ENCODE measurements at regions not wholly inside any gene's neighbourhood (a gene's known extent, or its start where the extent isn't known, plus 50 kb on each side); places are given as distances from the start of the nearest gene placed in this dataset.
A peak's percentile ranks its signal among the peaks of the same experiment; 100 is the strongest.

DNA sequence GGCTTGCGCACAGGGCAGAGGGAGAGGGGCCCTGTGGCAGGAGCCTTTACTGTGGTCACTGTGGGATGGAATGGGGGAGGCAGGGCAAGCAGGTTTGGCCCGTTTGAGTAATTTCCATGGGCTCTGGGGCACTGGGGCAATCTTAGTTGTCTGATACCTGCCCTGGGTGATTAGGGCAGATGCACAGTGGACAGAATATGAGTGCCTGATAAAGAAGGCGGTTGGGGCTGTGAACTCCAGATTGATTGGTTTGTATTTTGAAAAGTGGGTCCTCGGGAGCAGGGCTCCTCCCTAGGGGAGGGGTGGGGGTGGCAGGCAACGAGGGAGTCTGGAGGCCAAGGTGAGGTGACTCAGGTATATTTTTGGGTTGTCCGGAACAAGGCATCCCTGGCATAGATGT is 247.5 kb downstream of the NSG2 start:
- DNase-seq, result no peak

- no peak for DNase-seq
These were observed 248.0 kb downstream of the NSG2 start for GRCh38 chr5:174293481-174293880.

DNA sequence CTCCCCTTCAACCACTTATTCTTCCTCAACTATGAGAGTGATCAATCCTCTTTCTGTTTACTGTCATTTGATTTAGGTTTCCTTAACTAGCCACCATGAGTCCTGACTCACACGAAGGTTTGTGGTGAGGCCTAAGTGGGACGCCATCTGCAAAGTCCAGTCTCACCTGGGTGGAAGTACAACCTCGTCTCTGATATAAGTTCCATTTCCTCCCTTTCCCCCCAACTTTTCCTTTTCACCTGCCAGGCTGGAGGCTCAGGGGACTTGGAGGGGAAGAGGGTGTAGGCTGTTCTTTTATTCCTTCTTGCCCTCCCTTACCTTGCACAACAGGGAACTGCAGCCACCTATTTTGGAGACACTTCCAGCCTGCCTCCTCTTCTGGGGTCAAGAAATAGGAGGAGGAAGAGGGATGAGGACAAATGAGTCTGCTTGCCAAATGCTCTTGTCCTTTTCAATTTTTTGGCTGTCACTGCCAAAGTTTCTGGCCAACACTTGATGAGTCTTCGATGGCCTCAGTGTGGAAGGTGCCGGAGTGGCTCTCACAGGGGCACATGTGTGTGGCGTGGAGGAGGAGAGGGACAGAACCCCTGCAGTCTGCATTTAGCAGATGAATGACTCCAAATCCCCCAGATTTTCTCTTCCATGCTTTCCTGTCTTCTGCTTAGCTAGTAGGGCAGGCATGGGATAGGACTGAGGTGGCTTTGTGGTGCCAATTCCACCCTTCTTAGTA is 249.6 kb downstream of the NSG2 start:
- DNase-seq, result no peak

DNA sequence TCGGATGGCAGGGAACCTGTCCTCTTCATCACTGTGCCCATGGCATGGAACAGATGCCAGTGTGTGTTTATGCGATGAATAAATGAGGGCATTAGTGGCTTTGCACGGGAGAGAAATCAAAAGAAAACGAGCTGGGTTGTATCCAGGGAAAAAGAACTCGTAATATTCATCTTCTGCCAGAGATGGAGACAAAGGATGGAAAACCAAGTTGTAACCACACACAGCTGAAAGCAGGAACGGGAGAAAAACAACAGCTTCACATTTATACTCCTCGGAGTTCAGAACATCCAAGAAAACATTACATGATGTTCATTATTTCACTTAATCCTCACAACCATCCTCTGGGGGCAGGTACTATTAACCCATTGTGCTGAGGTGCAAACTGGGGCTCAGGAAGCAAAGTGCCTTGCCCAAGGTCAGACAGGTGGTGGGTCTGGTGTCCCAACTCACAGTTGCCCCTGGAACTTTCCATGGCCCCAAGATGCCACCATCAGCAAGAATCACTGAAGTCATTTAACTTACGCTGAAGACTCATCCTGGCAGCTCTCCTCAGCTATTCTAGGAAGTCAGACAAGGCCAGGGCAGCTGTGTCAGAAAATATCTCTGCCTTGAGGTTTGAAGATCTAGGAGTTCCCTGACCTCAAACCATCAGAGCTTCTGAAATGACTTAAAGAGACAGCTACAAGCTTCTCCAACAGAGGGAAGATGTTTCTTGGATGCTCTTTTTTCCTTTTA is 250.4 kb downstream of the NSG2 start:
- DNase-seq, result no peak

GRCh38 chr5:174300118-174300940 is 254.8 kb downstream of the NSG2 start:
- no peak for DNase-seq

- DNase-seq, result no peak
These were observed 255.6 kb downstream of the NSG2 start for GRCh38 chr5:174300941-174301761.

DNA sequence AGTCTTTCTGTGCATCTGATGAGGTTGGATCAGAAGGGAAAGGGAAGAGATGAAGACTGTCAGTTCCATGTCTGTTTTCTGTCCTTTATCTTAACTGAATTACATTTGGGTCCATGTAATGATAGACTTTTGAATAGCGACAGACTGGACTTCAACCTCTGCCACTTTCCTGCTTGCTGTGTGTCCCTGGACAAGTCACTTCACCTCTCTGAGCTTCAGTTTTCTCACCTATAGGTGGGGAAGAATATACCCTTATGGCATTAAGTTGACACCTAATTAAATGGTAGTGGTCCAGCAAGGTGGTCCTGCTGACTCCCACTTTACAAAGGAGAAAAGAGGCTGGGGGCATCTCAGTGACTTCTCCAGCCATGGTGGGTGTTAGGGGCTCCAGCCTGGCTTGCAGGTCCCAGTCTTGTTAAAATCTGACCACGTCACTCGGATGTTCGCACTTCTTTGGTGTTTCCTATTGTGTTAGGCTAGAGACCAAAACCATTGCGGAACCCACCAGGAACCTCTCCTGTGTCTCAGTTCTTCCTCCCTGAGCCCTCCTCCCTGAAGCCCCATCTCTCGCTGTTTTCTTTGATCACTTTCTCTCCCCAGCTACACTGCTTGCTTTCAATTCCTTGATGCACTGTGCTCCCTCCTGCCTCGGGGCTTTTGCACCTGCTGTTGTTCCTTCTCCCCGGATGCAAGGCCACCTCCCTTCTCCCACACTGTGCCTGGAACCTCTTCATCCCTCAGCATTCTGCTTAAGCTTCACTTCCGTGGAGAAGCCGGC is 256.5 kb downstream of the NSG2 start:
- DNase-seq, result no peak

DNA sequence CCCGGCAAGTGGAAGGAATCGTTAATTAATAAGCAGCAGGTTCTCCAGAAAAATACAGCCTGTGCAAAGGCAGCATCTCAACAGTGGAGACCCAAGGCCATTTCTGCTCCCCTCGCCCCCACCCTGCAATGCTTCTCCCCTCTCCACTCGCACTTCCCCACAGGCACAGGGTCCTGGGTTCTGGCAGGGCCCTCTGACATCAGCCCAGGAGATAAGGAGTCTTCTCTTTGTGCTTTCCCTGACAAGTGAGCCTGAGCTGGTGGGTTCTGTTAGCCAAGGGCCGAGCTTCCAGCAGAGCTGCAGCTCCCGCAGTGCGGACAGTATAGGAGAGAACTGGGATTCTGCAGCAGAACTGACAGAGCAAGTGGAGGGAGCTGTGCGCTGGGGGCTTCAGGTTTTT is 257.5 kb downstream of the NSG2 start:
- no peak for DNase-seq

GRCh38 chr5:174303437-174304045 is 258.0 kb downstream of the NSG2 start:
- DNase-seq, result no peak

DNA sequence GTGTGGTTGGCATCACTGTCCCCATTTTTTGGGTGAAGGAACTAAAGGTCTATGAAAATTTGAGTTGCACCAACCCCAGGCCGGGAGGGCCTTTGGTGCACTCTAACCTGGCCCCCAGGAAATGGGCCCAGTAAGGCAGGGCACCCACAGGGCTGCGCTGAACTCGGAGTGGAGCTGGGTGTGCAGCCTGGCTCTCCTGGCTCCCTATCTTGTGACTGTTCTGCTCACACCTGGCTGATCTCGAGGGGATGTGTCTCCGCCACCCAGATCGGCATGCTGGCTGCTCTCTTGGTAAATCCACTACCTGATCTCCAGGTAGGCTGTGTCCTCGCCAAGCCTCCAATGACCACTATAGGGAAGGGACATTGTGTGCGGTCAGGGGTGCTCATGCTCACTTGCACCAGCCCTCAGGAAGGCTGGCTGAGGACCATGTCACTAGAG is 259.8 kb downstream of the NSG2 start:
- no peak for DNase-seq

- no peak for DNase-seq
These were observed 261.0 kb downstream of the NSG2 start for GRCh38 chr5:174306345-174307030.

- no peak for DNase-seq
These were observed 261.5 kb downstream of the NSG2 start for GRCh38 chr5:174307031-174307408.

DNA sequence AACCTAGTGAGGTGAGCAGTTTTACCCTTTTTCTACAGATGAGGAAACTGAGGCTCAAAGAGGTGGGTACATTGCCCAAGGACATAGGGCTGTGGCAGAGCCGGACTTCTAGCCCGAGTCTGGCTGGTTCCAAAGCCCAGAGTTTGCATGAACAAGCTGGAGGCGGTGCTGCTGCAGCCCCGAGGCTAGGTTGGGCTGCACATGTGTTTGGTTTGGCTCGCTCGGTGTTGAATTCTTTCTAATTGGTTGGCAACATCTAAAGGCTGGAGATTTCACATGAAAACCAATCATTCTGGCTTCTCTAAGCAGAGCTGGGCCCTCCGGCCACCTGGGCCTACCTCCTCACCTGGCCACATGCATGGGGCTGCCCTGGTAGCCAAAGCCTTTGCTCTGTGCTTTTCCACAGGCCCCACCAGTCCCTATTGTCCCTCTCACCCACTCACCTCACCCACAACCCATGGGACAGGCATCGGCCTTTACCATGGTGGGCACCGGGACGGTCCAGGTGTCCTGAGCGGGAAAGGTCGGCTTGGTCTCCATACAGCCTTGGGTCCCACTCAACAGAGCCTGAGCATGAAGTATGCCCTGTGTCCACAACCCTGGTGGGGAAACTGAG is 262.3 kb downstream of the NSG2 start:
- DNase-seq, result no peak

GRCh38 chr5:174309131-174309795 is 263.8 kb downstream of the NSG2 start:
- DNase-seq, result no peak

DNA sequence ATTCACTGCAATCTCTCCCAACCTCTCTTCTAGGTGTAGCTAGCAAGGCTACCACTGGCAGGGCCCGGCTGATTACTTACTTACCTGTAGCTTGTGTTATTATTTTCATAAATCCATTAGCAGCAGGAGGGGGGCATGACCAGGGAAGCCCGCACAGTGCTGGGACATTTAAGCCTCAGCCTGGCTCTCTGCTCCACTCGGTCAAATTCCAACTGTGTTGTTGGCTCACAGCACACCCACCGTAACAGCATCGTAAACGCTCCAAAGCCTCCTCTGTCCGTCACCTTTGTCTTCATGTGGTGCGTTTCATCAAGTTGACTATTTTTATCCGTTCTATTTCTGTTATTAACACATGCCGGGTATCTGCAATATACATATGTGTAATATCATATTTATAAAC is 264.7 kb downstream of the NSG2 start:
- no peak for DNase-seq

- DNase-seq, result no peak
These were observed 265.2 kb downstream of the NSG2 start for GRCh38 chr5:174310706-174311105.

- DNase-seq, result no peak
These were observed 265.6 kb downstream of the NSG2 start for GRCh38 chr5:174311121-174311520.

- peak; percentile 26 for DNase-seq
These were observed 266.2 kb downstream of the NSG2 start for GRCh38 chr5:174311531-174312269.

DNA sequence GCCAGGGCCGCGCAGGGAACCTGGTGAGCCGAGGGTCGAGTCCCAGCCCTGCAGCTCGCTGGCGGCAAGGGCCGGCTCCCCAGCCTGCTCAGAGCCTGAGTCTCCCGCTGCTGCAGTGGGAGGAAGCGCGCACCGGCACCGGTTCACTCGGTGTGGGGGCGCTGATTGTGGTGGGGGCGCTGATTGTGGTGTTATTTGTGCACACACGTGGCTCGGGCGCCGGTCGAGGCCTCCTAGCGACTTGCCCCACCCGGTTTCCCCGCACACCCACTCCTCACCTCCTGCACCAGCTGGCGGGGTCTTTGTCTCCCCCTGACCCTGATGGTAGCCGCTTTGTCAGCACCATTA is 266.7 kb downstream of the NSG2 start:
- DNase-seq, result no peak

Data from activated effector memory CD4-positive, alpha-beta T cell treated with Interleukin-2 at 50 U/mL for 16 hours (primary cell).